HepG2 (cell line): ENCODE measurements at regions not wholly inside any gene's neighbourhood (a gene's known extent, or its start where the extent isn't known, plus 50 kb on each side); places are given as distances from the start of the nearest gene placed in this dataset.

Experiments
- ATAC-seq: fragments of 200-7000 bp; cut with Tn5 transposase; 3 replicates; pipeline ENCODE4 v1.9.1; 2020; ENCODE audit warnings: mild to moderate bottlenecking, moderate library complexity
- BruUV-seq: library from RNA; stranded (reverse); fragments of 400-500 nt; replicated peaks from 2 replicates; lab custom pipeline; 2021; lab: Mats Ljungman, UMichigan
- CTCF ChIA-PET: fragments of 300-600 bp; formaldehyde crosslinking; extraction: SDS; loops from one replicate; lab custom pipeline; 2021; ENCODE audit warnings: low total read pairs, inconsistent platforms, low intra/inter-chr PET ratio; lab: Yijun Ruan, JAX
- POLR2A ChIA-PET: fragments of 350-600 bp; sonication (Branson Sonifier 250); formaldehyde crosslinking; loops from one replicate; lab custom pipeline; 2020; ENCODE audit warnings: antibody characterized with exemption, inconsistent platforms; lab: Yijun Ruan, JAX
- DNase-seq: peaks from one replicate; pipeline ENCODE4 v3.0.0-alpha.2; 2015; ENCODE audit warnings: low spot score
- FAIRE-seq: peaks from 3 replicates; lab custom pipeline; 2011; peaks lifted over from hg19 to GRCh38; lab: Jason Lieb, UNC
- H2AFZ ChIP-seq: one replicate; pipeline ENCODE4 v1.6.1; 2011; ENCODE audit warnings: low read length, inconsistent platforms
- H3K27ac ChIP-seq: fragments of 300-600 bp; 3 replicates; pipeline ENCODE4 v1.8.0; 2011; ENCODE audit warnings: mixed run types, mild to moderate bottlenecking, mixed read lengths, low read length, inconsistent platforms; ENCODE audit not compliant: insufficient read depth; ENCODE audit errors: extremely low read length
- H3K27me3 ChIP-seq, 2 experiments: fragments of 200-600 bp in 1 of 2; 2 replicates in 1 of 2; 3 replicates in 1 of 2; pipeline versions ENCODE4 v1.6.0 to v1.8.0; 2011; ENCODE audit warnings: low read length in 2 of 2, mild to moderate bottlenecking in 2 of 2, moderate library complexity in 2 of 2, inconsistent platforms in 1 of 2; ENCODE audit not compliant: insufficient read depth in 2 of 2, control insufficient read depth in 1 of 2
- H3K36me3 ChIP-seq, 2 experiments: fragments of 200-600 bp in 1 of 2; replicated peaks in 1 of 2; 2 replicates in 1 of 2; 3 replicates in 1 of 2; pipeline versions ENCODE4 v1.5.1 to v1.8.0; 2011; ENCODE audit warnings: low read length in 2 of 2, inconsistent platforms in 1 of 2; ENCODE audit not compliant: insufficient read depth in 2 of 2, control insufficient read depth in 1 of 2
- H3K4me1 ChIP-seq: 2 replicates; pipeline ENCODE4 v1.5.1; 2012; ENCODE audit warnings: low read length, inconsistent platforms; ENCODE audit not compliant: insufficient read depth
- H3K4me2 ChIP-seq: 2 replicates; pipeline ENCODE4 v1.6.0; 2011; ENCODE audit warnings: low read depth, low read length, inconsistent platforms
- H3K4me3 ChIP-seq, 3 experiments: fragments of 200-600 bp in 1 of 3; sonication (generic), shearing (Covaris generic) in 1 of 3; replicated peaks in 1 of 3; 2 replicates each; pipeline ENCODE4 v1.5.1; 2011 to 2016; ENCODE audit warnings: low read length in 3 of 3, inconsistent platforms in 2 of 3, low read depth in 2 of 3, mild to moderate bottlenecking in 2 of 3, control low read depth in 1 of 3, mixed read lengths in 1 of 3; ENCODE audit not compliant: insufficient read depth in 1 of 3
- H3K79me2 ChIP-seq: one replicate; pipeline ENCODE4 v1.6.1; 2011; ENCODE audit warnings: low read length, inconsistent platforms; ENCODE audit not compliant: insufficient read depth
- H3K9ac ChIP-seq: 2 replicates; pipeline ENCODE4 v1.6.0; 2011; ENCODE audit warnings: mild to moderate bottlenecking, low read depth, low read length, inconsistent platforms; ENCODE audit not compliant: insufficient read depth
- H3K9me3 ChIP-seq: 2 replicates; pipeline ENCODE4 v1.5.1; 2012; ENCODE audit warnings: mild to moderate bottlenecking, low read length
- H4K20me1 ChIP-seq: 2 replicates; pipeline ENCODE4 v1.6.0; 2011; ENCODE audit warnings: inconsistent platforms, mild to moderate bottlenecking, low read length, moderate library complexity; ENCODE audit not compliant: insufficient read depth
- ATRX ChIP-seq: sonication (generic); formaldehyde crosslinking; IDR thresholded peaks from 2 replicates; pipeline ENCODE4 v1.4.0; 2020; ENCODE audit warnings: missing genetic modification reagents, borderline replicate concordance
- DZIP1 ChIP-seq: sonication (generic); formaldehyde crosslinking; IDR thresholded peaks from 2 replicates; pipeline ENCODE4 v1.5.0; 2020; ENCODE audit warnings: mild to moderate bottlenecking, missing genetic modification reagents
- E2F2 ChIP-seq: sonication (generic); formaldehyde crosslinking; IDR thresholded peaks from 2 replicates; pipeline ENCODE4 v1.4.0; 2020; ENCODE audit warnings: missing genetic modification reagents, borderline replicate concordance
- JDP2 ChIP-seq: sonication (generic); formaldehyde crosslinking; IDR thresholded peaks from 2 replicates; pipeline ENCODE4 v1.8.1; 2022; ENCODE audit warnings: missing genetic modification reagents, borderline replicate concordance
- MED1 ChIP-seq: sonication (generic); formaldehyde crosslinking; IDR thresholded peaks from 2 replicates; pipeline ENCODE4 v1.4.0; 2020; ENCODE audit warnings: missing genetic modification reagents
- MYC ChIP-seq: sonication (generic); formaldehyde crosslinking; IDR thresholded peaks from 2 replicates; pipeline ENCODE4 v1.9.0; 2021; ENCODE audit warnings: missing genetic modification reagents, borderline replicate concordance
- PCBP1 ChIP-seq: fragments of 200-400 bp; formaldehyde crosslinking; IDR thresholded peaks from 2 replicates; pipeline ENCODE4 v1.6.1; 2017; ENCODE audit warnings: mild to moderate bottlenecking, low read depth, low read length, borderline replicate concordance
- RNF2 ChIP-seq: fragments of 450-650 bp; conservative IDR thresholded peaks from 2 replicates; pipeline ENCODE4 v1.6.1; 2016; ENCODE audit warnings: low read depth
- RXRB ChIP-seq: IDR thresholded peaks from 2 replicates; pipeline ENCODE4 v1.6.1; 2016; ENCODE audit warnings: borderline replicate concordance, missing genetic modification reagents, missing compliant biosample characterization
- ZBTB20 ChIP-seq: sonication (generic); formaldehyde crosslinking; IDR thresholded peaks from 2 replicates; pipeline ENCODE4 v1.8.1; 2023; ENCODE audit warnings: missing genetic modification reagents, low read depth, mild to moderate bottlenecking, borderline replicate concordance
- ZNF484 ChIP-seq: sonication (generic); formaldehyde crosslinking; IDR thresholded peaks from 2 replicates; pipeline ENCODE4 v1.5.1; 2020; ENCODE audit warnings: mild to moderate bottlenecking, low read depth, missing genetic modification reagents, borderline replicate concordance
- ZNF737 ChIP-seq: sonication (generic); formaldehyde crosslinking; IDR thresholded peaks from 2 replicates; pipeline ENCODE4 v1.5.0; 2020; ENCODE audit warnings: missing genetic modification reagents, mild to moderate bottlenecking, borderline replicate concordance
- ZNF772 ChIP-seq: sonication (generic); formaldehyde crosslinking; IDR thresholded peaks from 2 replicates; pipeline ENCODE4 v1.5.0; 2020; ENCODE audit warnings: mild to moderate bottlenecking, missing genetic modification reagents
- ZNF850 ChIP-seq: sonication (generic); formaldehyde crosslinking; conservative IDR thresholded peaks from 2 replicates; pipeline ENCODE4 v1.9.0; 2021; ENCODE audit warnings: mild to moderate bottlenecking, missing genetic modification reagents
- WGBS: methylation state at CpG from one replicate; pipeline ENCODE4 v1.1.6; 2017; ENCODE audit warnings: low lambda C conversion rate; 5-methylcytosine and 5-hydroxymethylcytosine counted together
- in situ Hi-C: cut with HindIII; loops from 2 replicates; pipeline ENCODE4 v1.10.0; 2017; ENCODE audit warnings: low pct_unique_long_range_greater_than_20kb; ENCODE audit not compliant: extremely low pct_ligation_motif_present
- intact Hi-C: fragments of 100-400 bp; cut with micrococcal nuclease; formaldehyde crosslinking; loops from one replicate; pipeline ENCODE4 v1.10.0; 2022; ENCODE audit not compliant: unreplicated experiment
- TF ChIP-seq, protein P1 (sequence below): sonication (generic); formaldehyde crosslinking; conservative IDR thresholded peaks from 2 replicates; pipeline ENCODE4 v1.4.0; 2020; ENCODE audit warnings: missing genetic modification reagents

GRCh38 chr3:182183716-182184430, 472.1 kb downstream of the SOX2 start:
- WGBS = 18% methylated on average over 6 of the region's 6 CpGs
- H3K27me3 ChIP-seq = no peaks in the 10 kb centered on the region
- no peak overlapping the region for H2AFZ ChIP-seq
- FAIRE-seq (no peak), ATAC-seq (no peak), DNase-seq (no peak)
- no peaks in the 10 kb centered on the region for H3K9me3 ChIP-seq
- ChIA-PET POLR2A (no interaction called here), CTCF (no interaction called here)
- TF ChIP-seq ZNF850 (no peak), MYC (CRISPR knock-in tag) (no peak), ZNF484 (CRISPR knock-in tag) (no peak), ZBTB20 (CRISPR knock-in tag) (no peak), ATRX (CRISPR knock-in tag) (no peak), PCBP1 (no peak), MED1 (CRISPR knock-in tag) (no peak), ZNF737 (CRISPR knock-in tag) (no peak), RNF2 (no peak), E2F2 (CRISPR knock-in tag) (no peak), DZIP1 (CRISPR knock-in tag) (no peak), ZNF772 (CRISPR knock-in tag) (no peak), JDP2 (CRISPR knock-in tag) (no peak), RXRB (CRISPR knock-in tag) (no peak)
- TF ChIP-seq, protein P1, sequence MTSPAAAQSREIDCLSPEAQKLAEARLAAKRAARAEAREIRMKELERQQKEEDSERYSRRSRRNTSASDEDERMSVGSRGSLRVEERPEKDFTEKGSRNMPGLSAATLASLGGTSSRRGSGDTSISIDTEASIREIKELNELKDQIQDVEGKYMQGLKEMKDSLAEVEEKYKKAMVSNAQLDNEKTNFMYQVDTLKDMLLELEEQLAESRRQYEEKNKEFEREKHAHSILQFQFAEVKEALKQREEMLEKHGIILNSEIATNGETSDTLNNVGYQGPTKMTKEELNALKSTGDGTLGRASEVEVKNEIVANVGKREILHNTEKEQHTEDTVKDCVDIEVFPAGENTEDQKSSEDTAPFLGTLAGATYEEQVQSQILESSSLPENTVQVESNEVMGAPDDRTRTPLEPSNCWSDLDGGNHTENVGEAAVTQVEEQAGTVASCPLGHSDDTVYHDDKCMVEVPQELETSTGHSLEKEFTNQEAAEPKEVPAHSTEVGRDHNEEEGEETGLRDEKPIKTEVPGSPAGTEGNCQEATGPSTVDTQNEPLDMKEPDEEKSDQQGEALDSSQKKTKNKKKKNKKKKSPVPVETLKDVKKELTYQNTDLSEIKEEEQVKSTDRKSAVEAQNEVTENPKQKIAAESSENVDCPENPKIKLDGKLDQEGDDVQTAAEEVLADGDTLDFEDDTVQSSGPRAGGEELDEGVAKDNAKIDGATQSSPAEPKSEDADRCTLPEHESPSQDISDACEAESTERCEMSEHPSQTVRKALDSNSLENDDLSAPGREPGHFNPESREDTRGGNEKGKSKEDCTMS = no peak
- TF ChIP-seq, all 625 proteins: peak for 0
- Histone ChIP-seq H3K36me3 (no peaks in the 10 kb centered on the region), H3K4me1 (peaks cover 7% of the 10 kb centered on the region; the same call in 1 of the 2 replicates), H3K9ac (no peak overlapping the region), H3K4me2 (no peak overlapping the region), H4K20me1 (no peaks in the 10 kb centered on the region), H3K27ac (no peak overlapping the region), H3K79me2 (no peaks in the 10 kb centered on the region), H3K4me3 (no peak overlapping the region)
- in situ Hi-C loops (no loop called here), intact Hi-C loops (no loop called here)
- no TSS peak for BruUV-seq
